HG03457 (cell line): ENCODE measurements at regions not wholly inside any gene's neighbourhood (a gene's known extent, or its start where the extent isn't known, plus 50 kb on each side); places are given as distances from the start of the nearest gene placed in this dataset.

ENCODE experiments used
- ATAC-seq: cut with Tn5 transposase; IDR thresholded peaks from one replicate; pipeline ENCODE4 v1.9.1; 2021; ENCODE audit warnings: moderate number of reproducible peaks; ENCODE audit not compliant: unreplicated experiment

- no peak for ATAC-seq
Measured at GRCh38 chr7:10083766-10084165, 889.9 kb upstream of the PHF14 start.

GRCh38 chr7:10085231-10085630 is 888.4 kb upstream of the PHF14 start:
- no peak for ATAC-seq

- no peak for ATAC-seq
Measured at GRCh38 chr7:10100572-10100971, 873.1 kb upstream of the PHF14 start.

- ATAC-seq: no peak
Measured at GRCh38 chr7:10101351-10101750, 872.3 kb upstream of the PHF14 start.

- ATAC-seq: no peak
Measured at GRCh38 chr7:10104292-10104691, 869.4 kb upstream of the PHF14 start.

GRCh38 chr7:10106609-10107008 is 867.1 kb upstream of the PHF14 start:
- no peak for ATAC-seq

- ATAC-seq: no peak
Measured at GRCh38 chr7:10116511-10116910, 857.2 kb upstream of the PHF14 start.

- no peak for ATAC-seq
Measured at GRCh38 chr7:10117815-10118214, 855.9 kb upstream of the PHF14 start.

GRCh38 chr7:10120936-10121335 is 852.7 kb upstream of the PHF14 start:
- no peak for ATAC-seq

GRCh38 chr7:10121631-10122030 is 852.0 kb upstream of the PHF14 start:
- ATAC-seq: no peak

GRCh38 chr7:10122551-10123100 is 851.0 kb upstream of the PHF14 start:
- ATAC-seq: no peak

GRCh38 chr7:10128748-10129147 is 844.9 kb upstream of the PHF14 start:
- no peak for ATAC-seq

GRCh38 chr7:10138087-10138854 is 835.4 kb upstream of the PHF14 start:
- no peak for ATAC-seq

- ATAC-seq: no peak
Measured at GRCh38 chr7:10146271-10146670, 827.4 kb upstream of the PHF14 start.

- ATAC-seq: no peak
Measured at GRCh38 chr7:10156972-10157371, 816.7 kb upstream of the PHF14 start.

- no peak for ATAC-seq
Measured at GRCh38 chr7:10181996-10182395, 791.7 kb upstream of the PHF14 start.

- no peak for ATAC-seq
Measured at GRCh38 chr7:10192074-10192473, 781.6 kb upstream of the PHF14 start.

- ATAC-seq: no peak
Measured at GRCh38 chr7:10205696-10206095, 768.0 kb upstream of the PHF14 start.

- no peak for ATAC-seq
Measured at GRCh38 chr7:10210000-10210399, 763.7 kb upstream of the PHF14 start.

GRCh38 chr7:10211016-10211415 is 762.7 kb upstream of the PHF14 start:
- ATAC-seq: no peak

GRCh38 chr7:10211861-10212260 is 761.8 kb upstream of the PHF14 start:
- no peak for ATAC-seq

GRCh38 chr7:10212649-10213048 is 761.0 kb upstream of the PHF14 start:
- no peak for ATAC-seq

- no peak for ATAC-seq
Measured at GRCh38 chr7:10216462-10216861, 757.2 kb upstream of the PHF14 start.
